DMS79 (cell line): ENCODE measurements at regions not wholly inside any gene's neighbourhood (a gene's known extent, or its start where the extent isn't known, plus 50 kb on each side); places are given as distances from the start of the nearest gene placed in this dataset.

ENCODE experiments used
- DNase-seq: peaks from one replicate; lab custom pipeline; 2025; lab: John Stamatoyannopoulos, UW

GRCh38 chr2:172153156-172153555, 50.5 kb upstream of the DLX2 start:
- DNase-seq = no peak

- no peak for DNase-seq
These were observed 51.1 kb upstream of the DLX2 start for GRCh38 chr2:172153757-172154156.

- DNase-seq = no peak
These were observed 53.1 kb upstream of the DLX2 start for GRCh38 chr2:172155752-172156151.

GRCh38 chr2:172160839-172161238, 58.1 kb upstream of the DLX2 start:
- DNase-seq = no peak

GRCh38 chr2:172162225-172162733, 59.6 kb upstream of the DLX2 start:
- no peak for DNase-seq

GRCh38 chr2:172162739-172163336, 60.1 kb upstream of the DLX2 start:
- no peak for DNase-seq

GRCh38 chr2:172168917-172169346, 66.2 kb upstream of the DLX2 start:
- DNase-seq = peak; percentile 68

- no peak for DNase-seq
These were observed 66.9 kb upstream of the DLX2 start for GRCh38 chr2:172169611-172170010.

GRCh38 chr2:172172513-172173173, 69.9 kb upstream of the DLX2 start:
- DNase-seq = peak; percentile 48

- no peak for DNase-seq
These were observed 70.5 kb upstream of the DLX2 start for GRCh38 chr2:172173174-172173706.

GRCh38 chr2:172177581-172177980, 74.9 kb upstream of the DLX2 start:
- no peak for DNase-seq

- no peak for DNase-seq
These were observed 75.3 kb upstream of the DLX2 start for GRCh38 chr2:172177996-172178395.

GRCh38 chr2:172179045-172179701, 76.5 kb upstream of the DLX2 start:
- peak; percentile 9 for DNase-seq

- DNase-seq = no peak
These were observed 79.1 kb upstream of the DLX2 start for GRCh38 chr2:172181840-172182239.

GRCh38 chr2:172182624-172183023, 79.9 kb upstream of the DLX2 start:
- DNase-seq = no peak

- no peak for DNase-seq
These were observed 90.8 kb upstream of the DLX2 start for GRCh38 chr2:172193331-172194089.

GRCh38 chr2:172195836-172196376, 93.2 kb upstream of the DLX2 start:
- DNase-seq = no peak

GRCh38 chr2:172196768-172197431, 94.2 kb upstream of the DLX2 start:
- DNase-seq = no peak

GRCh38 chr2:172198361-172198760, 95.7 kb upstream of the DLX2 start:
- DNase-seq = no peak

GRCh38 chr2:172198908-172199307, 96.2 kb upstream of the DLX2 start:
- no peak for DNase-seq

GRCh38 chr2:172200495-172201085, 97.9 kb upstream of the DLX2 start:
- no peak for DNase-seq
